ENCODE measurements at regions not wholly inside any gene's neighbourhood (a gene's known extent, or its start where the extent isn't known, plus 50 kb on each side); places are given as distances from the start of the nearest gene placed in this dataset.

DNA sequence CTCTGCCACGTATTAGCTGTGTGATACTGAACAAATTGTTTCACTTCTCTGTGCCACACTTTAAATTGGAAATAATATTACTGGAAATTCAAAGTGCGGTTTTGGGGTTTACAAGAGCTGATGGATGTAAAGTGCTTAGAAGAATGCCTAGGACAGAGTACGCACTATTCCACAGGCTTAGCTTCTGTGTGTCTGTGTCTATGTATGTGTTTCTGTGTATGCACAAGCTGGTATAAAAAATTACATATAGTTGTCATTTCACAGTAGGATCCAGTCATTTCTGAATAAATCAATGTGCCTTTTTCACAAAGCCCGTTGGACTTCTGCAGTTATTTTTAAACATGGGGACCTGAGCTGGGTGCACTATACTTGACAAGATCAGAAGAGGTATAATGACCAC, 370.4 kb downstream of the TUSC7 start:
- no peak for DNase-seq (ENCODE audit: low spot score)

GRCh38 chr3:117080872-117081271, 371.3 kb downstream of the TUSC7 start:
- no peak for DNase-seq (ENCODE audit: low spot score)

GRCh38 chr3:117084277-117084676, 374.7 kb downstream of the TUSC7 start:
- DNase-seq (ENCODE audit: low spot score), result no peak

GRCh38 chr3:117084739-117085270, 375.2 kb downstream of the TUSC7 start:
- DNase-seq (ENCODE audit: low spot score), result no peak

DNA sequence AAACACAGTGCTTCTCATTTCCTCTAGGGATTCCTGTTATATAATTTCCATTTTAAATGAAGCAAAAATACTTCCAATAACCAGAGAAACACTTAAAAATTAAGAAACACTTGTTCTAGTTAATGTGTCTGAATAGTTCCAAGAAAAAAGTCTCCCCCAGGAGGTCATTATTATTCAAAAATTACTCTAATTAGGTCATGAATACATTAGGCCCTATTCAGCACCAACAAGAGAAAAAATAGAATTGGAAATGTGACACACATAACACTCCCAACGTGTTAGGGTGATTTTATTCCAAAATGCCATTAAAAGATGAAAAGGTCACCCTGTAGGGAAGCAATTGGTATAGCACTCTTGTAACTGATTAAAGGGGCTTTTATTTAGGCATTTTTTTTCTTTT, 382.1 kb downstream of the TUSC7 start:
- no peak for DNase-seq (ENCODE audit: low spot score)

DNA sequence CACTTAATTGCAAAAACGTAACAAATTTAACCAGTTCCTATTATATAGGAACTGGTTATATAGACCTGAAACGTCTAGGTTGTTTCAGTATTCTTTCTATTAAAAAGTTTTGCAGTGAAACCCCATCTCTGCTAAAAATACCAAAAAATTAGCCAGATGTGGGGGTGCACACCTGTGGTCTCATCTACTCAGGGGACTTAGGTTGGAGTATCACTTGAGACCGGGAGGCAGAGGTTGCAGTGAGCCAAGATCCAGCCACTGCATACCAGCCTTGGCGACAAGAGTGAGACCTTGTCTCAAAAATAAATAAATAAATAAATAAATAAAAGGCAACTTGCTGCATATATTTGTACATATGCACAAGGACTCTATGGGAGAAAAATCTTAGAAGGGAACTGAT, 387.0 kb downstream of the TUSC7 start:
- no peak for DNase-seq (ENCODE audit: low spot score)

- no peak for DNase-seq (ENCODE audit: low spot score)
Measured at GRCh38 chr3:117097351-117097750, 387.8 kb downstream of the TUSC7 start.

GRCh38 chr3:117101697-117102096, 392.1 kb downstream of the TUSC7 start:
- no peak for DNase-seq (ENCODE audit: low spot score)

- DNase-seq (ENCODE audit: low spot score), result no peak
Measured at GRCh38 chr3:117102426-117102825, 392.8 kb downstream of the TUSC7 start.

DNA sequence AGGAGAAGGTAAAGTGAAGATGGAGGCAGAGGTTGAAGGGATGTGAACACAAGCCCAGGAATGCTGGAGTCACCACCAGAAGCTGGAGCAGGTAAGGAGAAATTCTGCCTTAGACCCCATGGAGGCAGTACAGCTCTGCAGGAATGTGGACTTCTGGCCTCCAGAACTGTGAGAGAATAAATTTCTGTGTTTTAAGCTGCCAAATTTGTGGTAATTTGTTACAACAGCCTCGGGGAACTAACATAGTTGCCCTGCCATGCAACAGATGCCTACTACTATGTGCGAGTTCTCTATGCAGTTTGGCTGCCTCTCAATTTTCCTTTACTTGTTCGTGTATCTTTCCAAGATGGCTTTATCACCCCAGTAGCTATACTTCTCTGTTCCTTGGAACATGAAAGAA, 394.1 kb downstream of the TUSC7 start:
- DNase-seq (ENCODE audit: low spot score), result no peak

GRCh38 chr3:117104381-117104780, 394.8 kb downstream of the TUSC7 start:
- no peak for DNase-seq (ENCODE audit: low spot score)

DNA sequence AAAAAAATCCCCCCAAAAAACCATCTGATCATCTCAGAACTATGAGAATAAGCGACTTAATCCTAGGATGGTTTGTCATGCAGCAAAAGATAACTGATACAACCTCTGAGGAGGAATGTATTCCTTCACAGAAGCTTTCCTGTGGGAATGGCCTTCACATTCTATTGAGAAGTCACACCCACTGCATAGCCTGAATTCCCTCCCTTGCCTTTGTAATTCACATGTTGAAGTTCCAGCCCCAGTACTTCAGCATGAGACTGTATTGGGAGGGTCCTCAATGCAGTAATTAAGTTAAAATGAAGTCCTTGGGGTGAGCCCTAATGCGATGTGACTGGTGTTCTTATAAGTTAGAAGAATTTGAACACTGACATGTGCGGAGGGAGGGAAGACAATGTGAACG, 395.2 kb downstream of the TUSC7 start:
- DNase-seq (ENCODE audit: low spot score), result no peak

GRCh38 chr3:117105686-117106085, 396.1 kb downstream of the TUSC7 start:
- DNase-seq (ENCODE audit: low spot score), result no peak

- no peak for DNase-seq (ENCODE audit: low spot score)
Measured at GRCh38 chr3:117106396-117106795, 396.8 kb downstream of the TUSC7 start.

- no peak for DNase-seq (ENCODE audit: low spot score)
Measured at GRCh38 chr3:117107946-117108345, 398.4 kb downstream of the TUSC7 start.

- no peak for DNase-seq (ENCODE audit: low spot score)
Measured at GRCh38 chr3:117109178-117109577, 399.6 kb downstream of the TUSC7 start.

DNA sequence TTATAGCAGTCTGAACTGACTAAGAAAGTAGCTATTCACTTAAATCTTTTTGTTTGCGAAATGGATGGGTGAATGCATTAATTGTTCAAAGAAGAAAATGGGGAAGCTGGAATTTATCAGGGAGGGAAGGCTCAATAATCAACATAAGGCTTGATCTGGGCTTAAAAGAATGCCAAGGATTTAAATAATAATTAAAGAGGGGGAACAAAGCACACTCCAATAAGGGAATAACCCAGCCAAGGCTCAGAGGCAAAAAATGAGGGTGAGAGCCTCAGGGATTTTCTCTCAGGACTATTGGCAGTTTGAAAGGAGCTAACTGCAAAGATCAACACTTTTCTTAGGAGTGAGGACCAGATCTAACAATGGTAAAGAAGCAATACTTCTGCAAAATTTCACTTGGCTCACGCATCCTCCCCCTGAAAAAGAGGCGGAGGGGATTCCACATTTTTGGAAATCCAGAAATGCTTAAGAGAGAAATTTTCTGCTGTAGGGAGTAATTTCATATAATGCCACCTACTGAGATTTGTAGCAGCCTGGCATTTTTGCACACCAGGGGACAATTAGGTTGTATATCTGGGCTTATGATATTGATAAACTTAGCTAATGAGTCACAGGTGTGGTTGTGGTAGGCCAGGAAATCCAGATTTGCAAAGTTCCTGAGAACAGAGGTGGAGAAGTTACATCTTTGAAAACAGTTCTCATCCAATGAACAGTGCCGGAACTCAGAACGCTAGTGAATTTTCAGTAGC, 405.1 kb downstream of the TUSC7 start:
- DNase-seq (ENCODE audit: low spot score), result no peak

GRCh38 chr3:117117188-117117936, 407.8 kb downstream of the TUSC7 start:
- DNase-seq (ENCODE audit: low spot score), result no peak

GRCh38 chr3:117118604-117119003, 409.0 kb downstream of the TUSC7 start:
- DNase-seq (ENCODE audit: low spot score), result no peak

DNA sequence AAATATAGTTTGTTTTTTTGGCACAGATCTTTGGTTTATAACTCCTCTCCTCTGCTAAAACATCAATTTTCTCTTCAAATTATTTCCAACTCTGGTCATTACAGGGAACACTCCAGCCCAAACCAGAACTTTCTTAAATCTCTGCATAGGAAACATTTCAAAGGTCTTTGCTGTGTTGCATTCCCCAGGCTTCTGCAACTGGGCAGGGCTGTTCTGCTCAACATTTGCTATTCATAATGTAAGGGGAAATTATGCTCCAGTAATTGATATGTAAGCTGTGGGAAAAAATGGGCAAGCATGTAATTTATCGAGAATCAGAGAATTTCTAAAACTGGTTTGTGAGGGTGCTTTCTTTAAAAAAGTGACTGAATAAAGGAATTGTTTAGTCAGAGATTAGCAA, 410.4 kb downstream of the TUSC7 start:
- DNase-seq (ENCODE audit: low spot score), result no peak

- no peak for DNase-seq (ENCODE audit: low spot score)
Measured at GRCh38 chr3:117122609-117123008, 413.0 kb downstream of the TUSC7 start.

GRCh38 chr3:117126460-117126859, 416.9 kb downstream of the TUSC7 start:
- no peak for DNase-seq (ENCODE audit: low spot score)

GRCh38 chr3:117126946-117127546, 417.5 kb downstream of the TUSC7 start:
- peak; percentile 9 for DNase-seq (ENCODE audit: low spot score)
